IMR-90 (cell line): ENCODE measurements at regions not wholly inside any gene's neighbourhood (a gene's known extent, or its start where the extent isn't known, plus 50 kb on each side); places are given as distances from the start of the nearest gene placed in this dataset.

ENCODE experiments used
- CTCF ChIP-seq: conservative IDR thresholded peaks from 2 replicates; pipeline ENCODE4 v1.5.1; 2012; ENCODE audit warnings: mild to moderate bottlenecking, low read depth, low read length, improper control_type of control experiment
- FOS ChIP-seq: fragments of 150-350 bp; IDR thresholded peaks from 2 replicates; pipeline ENCODE4 v1.6.1; 2016; ENCODE audit warnings: low read depth, low read length

- TF ChIP-seq FOS, result no peak
- no peak for TF ChIP-seq CTCF
Observed at GRCh38 chr6:44007818-44008621, 119.2 kb downstream of the MRPL14 start.
